Esophagus muscularis mucosa (tissue), 4 donors: ENCODE measurements at regions not wholly inside any gene's neighbourhood (a gene's known extent, or its start where the extent isn't known, plus 50 kb on each side); places are given as distances from the start of the nearest gene placed in this dataset.

ENCODE experiments used
- DNase-seq: peaks from one replicate; pipeline ENCODE4 v3.0.0-alpha.2; 2017; ENCODE audit errors: extremely low spot score
- H3K27ac ChIP-seq, 4 donors: fragments of 200-600 bp; sonication (generic); replicated peaks in 1 of 4; 1 replicate in 3 of 4; 2 replicates in 1 of 4; pipeline ENCODE4 v1.5.1; 2016 to 2019; ENCODE audit warnings: mild to moderate bottlenecking in 1 of 4
- H3K27me3 ChIP-seq, 4 donors: fragments of 200-600 bp; sonication (generic); one replicate each; pipeline versions ENCODE4 v1.5.1 to v1.6.0; 2016 to 2019
- H3K36me3 ChIP-seq, 4 donors: fragments of 200-600 bp; sonication (generic); one replicate each; pipeline ENCODE4 v1.5.1; 2016 to 2019
- H3K4me1 ChIP-seq, 4 donors: fragments of 200-600 bp; sonication (generic); one replicate each; pipeline ENCODE4 v1.5.1; 2016 to 2019
- H3K4me3 ChIP-seq, 4 donors: fragments of 200-600 bp; sonication (generic); 1 replicate in 2 of 4; 2 replicates in 2 of 4; pipeline ENCODE4 v1.5.1; 2016 to 2019; ENCODE audit warnings: mild to moderate bottlenecking in 4 of 4, moderate library complexity in 1 of 4
- H3K9me3 ChIP-seq, 4 donors: fragments of 200-600 bp; sonication (generic); 1 replicate in 3 of 4; 2 replicates in 1 of 4; pipeline ENCODE4 v1.5.1; 2016 to 2019
- EP300 ChIP-seq: sonication (generic); formaldehyde crosslinking; IDR thresholded peaks from one replicate; pipeline ENCODE4 v1.6.1; 2017; ENCODE audit warnings: antibody characterized with exemption
- POLR2A ChIP-seq: fragments of 450-650 bp; IDR thresholded peaks from one replicate; pipeline ENCODE4 v1.6.1; 2017; ENCODE audit warnings: antibody characterized with exemption, moderate library complexity, mild to moderate bottlenecking, low read depth
- POLR2AphosphoS5 ChIP-seq, 2 donors: sonication (generic); formaldehyde crosslinking; IDR thresholded peaks; one replicate each; pipeline ENCODE4 v1.6.1; 2017; ENCODE audit warnings: antibody characterized with exemption in 2 of 2
- WGBS: methylation state at CpG from one replicate; pipeline ENCODE4 v1.1.5; 2018; 5-methylcytosine and 5-hydroxymethylcytosine counted together
- intact Hi-C: fragments of 100-400 bp; cut with DNase I; formaldehyde crosslinking; loops from one replicate; pipeline ENCODE4 v1.15.1; 2023
- TF ChIP-seq, protein P1 (sequence below), 3 experiments: fragments of 200-600 bp in 2 of 3; fragments of 450-650 bp in 1 of 3; sonication (generic) in 2 of 3; IDR thresholded peaks; one replicate each; pipeline ENCODE4 v1.5.1; 2017 to 2019; ENCODE audit warnings: antibody characterized with exemption in 3 of 3, mild to moderate bottlenecking in 2 of 3, moderate library complexity in 1 of 3

GRCh38 chr20:41726727-41727126 lies 108.5 kb upstream of the CHD6 start:
- WGBS = 71% methylated on average over 4 of the region's 4 CpGs
- H3K36me3 ChIP-seq = no peaks in the 10 kb centered on the region
- H3K4me3 ChIP-seq = no peak overlapping the region
- intact Hi-C loops = no loop called here
- TF ChIP-seq POLR2A = no peak
- no peak for TF ChIP-seq EP300
- TF ChIP-seq, protein P1, sequence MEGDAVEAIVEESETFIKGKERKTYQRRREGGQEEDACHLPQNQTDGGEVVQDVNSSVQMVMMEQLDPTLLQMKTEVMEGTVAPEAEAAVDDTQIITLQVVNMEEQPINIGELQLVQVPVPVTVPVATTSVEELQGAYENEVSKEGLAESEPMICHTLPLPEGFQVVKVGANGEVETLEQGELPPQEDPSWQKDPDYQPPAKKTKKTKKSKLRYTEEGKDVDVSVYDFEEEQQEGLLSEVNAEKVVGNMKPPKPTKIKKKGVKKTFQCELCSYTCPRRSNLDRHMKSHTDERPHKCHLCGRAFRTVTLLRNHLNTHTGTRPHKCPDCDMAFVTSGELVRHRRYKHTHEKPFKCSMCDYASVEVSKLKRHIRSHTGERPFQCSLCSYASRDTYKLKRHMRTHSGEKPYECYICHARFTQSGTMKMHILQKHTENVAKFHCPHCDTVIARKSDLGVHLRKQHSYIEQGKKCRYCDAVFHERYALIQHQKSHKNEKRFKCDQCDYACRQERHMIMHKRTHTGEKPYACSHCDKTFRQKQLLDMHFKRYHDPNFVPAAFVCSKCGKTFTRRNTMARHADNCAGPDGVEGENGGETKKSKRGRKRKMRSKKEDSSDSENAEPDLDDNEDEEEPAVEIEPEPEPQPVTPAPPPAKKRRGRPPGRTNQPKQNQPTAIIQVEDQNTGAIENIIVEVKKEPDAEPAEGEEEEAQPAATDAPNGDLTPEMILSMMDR (IDR thresholded peaks at IDR 0.05) = no peak
- no peak for TF ChIP-seq POLR2AphosphoS5 (IDR thresholded peaks at IDR 0.05)
- H3K27ac ChIP-seq = no peak overlapping the region
- no peak for DNase-seq
- no peaks in the 10 kb centered on the region for H3K4me1 ChIP-seq
- H3K27me3 ChIP-seq = no peaks in the 10 kb centered on the region
- H3K9me3 ChIP-seq = no peaks in the 10 kb centered on the region

- intact Hi-C loops = no loop called here
- H3K27ac ChIP-seq = no peak overlapping the region
- no peak overlapping the region for H3K4me3 ChIP-seq
- TF ChIP-seq, protein P1 (IDR thresholded peaks at IDR 0.05) = no peak
- TF ChIP-seq POLR2A = no peak
- TF ChIP-seq EP300 = no peak
- TF ChIP-seq POLR2AphosphoS5 (IDR thresholded peaks at IDR 0.05) = no peak
- H3K9me3 ChIP-seq = no peaks in the 10 kb centered on the region
- H3K36me3 ChIP-seq = no peaks in the 10 kb centered on the region
- H3K4me1 ChIP-seq = no peaks in the 10 kb centered on the region
- 92% methylated on average over 4 of the region's 4 CpGs for WGBS
- H3K27me3 ChIP-seq = no peaks in the 10 kb centered on the region
- no peak for DNase-seq
Observed at GRCh38 chr20:41719151-41719550, 101.0 kb upstream of the CHD6 start.

DNA sequence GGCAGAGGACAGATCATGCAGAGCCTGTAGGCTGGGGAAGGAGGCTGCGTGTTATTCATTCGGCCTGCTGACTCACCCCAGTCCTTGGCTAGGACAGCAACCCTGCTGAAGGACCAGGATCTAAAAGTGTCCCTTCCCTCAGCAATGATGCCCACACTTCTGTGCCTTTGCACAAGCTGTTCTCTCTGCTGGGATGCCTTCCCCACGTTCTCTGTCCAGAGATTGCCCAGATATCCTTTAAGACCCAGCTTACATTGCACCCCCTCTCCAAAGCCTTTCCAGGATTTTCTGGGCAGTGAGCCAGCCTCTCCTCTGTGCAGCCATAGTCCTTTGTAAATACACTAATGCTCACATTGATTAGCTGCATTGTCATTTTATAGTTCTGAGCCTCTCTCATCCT lies 99.3 kb upstream of the CHD6 start:
- no peaks in the 10 kb centered on the region for H3K36me3 ChIP-seq
- no peak for DNase-seq
- 47% methylated on average over 3 of the region's 3 CpGs for WGBS
- no peaks in the 10 kb centered on the region for H3K9me3 ChIP-seq
- no peak for TF ChIP-seq POLR2A
- no peak for TF ChIP-seq EP300
- TF ChIP-seq, protein P1 (IDR thresholded peaks at IDR 0.05) = no peak
- TF ChIP-seq POLR2AphosphoS5 (IDR thresholded peaks at IDR 0.05) = no peak
- H3K4me3 ChIP-seq = no peak overlapping the region
- no peaks in the 10 kb centered on the region for H3K27me3 ChIP-seq
- intact Hi-C loops = no loop called here
- no peak overlapping the region for H3K27ac ChIP-seq
- no peaks in the 10 kb centered on the region for H3K4me1 ChIP-seq

DNA sequence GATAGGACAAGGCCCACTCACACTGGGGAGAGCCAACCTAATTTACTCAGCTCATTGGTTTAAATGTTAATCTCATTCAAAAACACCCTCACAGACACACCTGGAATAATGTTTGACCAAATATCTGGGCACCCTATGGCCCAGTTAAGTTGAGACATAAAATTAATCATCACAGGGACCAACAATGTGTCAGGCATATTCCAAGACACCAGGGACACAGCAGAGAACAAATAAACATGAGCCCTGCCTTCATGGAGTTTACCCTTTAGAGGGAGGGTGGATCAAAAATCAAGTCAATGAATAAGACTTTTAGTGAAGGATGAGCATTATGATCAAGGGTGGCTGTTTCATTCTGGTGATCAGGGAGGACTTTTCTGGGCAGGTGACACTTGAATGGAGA lies 98.7 kb upstream of the CHD6 start:
- intact Hi-C loops = no loop called here
- no peak for DNase-seq
- Histone ChIP-seq H3K27me3 (no peaks in the 10 kb centered on the region), H3K4me3 (no peak overlapping the region), H3K4me1 (no peaks in the 10 kb centered on the region), H3K9me3 (no peaks in the 10 kb centered on the region), H3K27ac (no peak overlapping the region), H3K36me3 (no peaks in the 10 kb centered on the region)
- TF ChIP-seq POLR2A (no peak), POLR2AphosphoS5 (IDR thresholded peaks at IDR 0.05) (no peak), EP300 (no peak)
- TF ChIP-seq, protein P1 (IDR thresholded peaks at IDR 0.05) = no peak

- TF ChIP-seq, protein P1 (IDR thresholded peaks at IDR 0.05) = no peak
- TF ChIP-seq POLR2A = no peak
- no peak for TF ChIP-seq EP300
- TF ChIP-seq POLR2AphosphoS5 (IDR thresholded peaks at IDR 0.05) = no peak
- no peak for DNase-seq
- Histone ChIP-seq H3K4me3 (no peak overlapping the region), H3K4me1 (no peaks in the 10 kb centered on the region), H3K36me3 (no peaks in the 10 kb centered on the region), H3K27me3 (no peaks in the 10 kb centered on the region), H3K9me3 (no peaks in the 10 kb centered on the region), H3K27ac (no peak overlapping the region)
- WGBS = 69% methylated on average over 3 of the region's 3 CpGs
- intact Hi-C loops = no loop called here
Observed at GRCh38 chr20:41716436-41716835, 98.3 kb upstream of the CHD6 start.
